OCI-LY1 (cell line): ENCODE measurements at regions not wholly inside any gene's neighbourhood (a gene's known extent, or its start where the extent isn't known, plus 50 kb on each side); places are given as distances from the start of the nearest gene placed in this dataset.

ENCODE experiments used
- H2AFZ ChIP-seq: fragments of 200-600 bp; sonication (generic), shearing (Covaris generic); 2 replicates; pipeline ENCODE4 v1.6.0; 2014; ENCODE audit warnings: antibody characterized with exemption, mild to moderate bottlenecking, low read length
- H3F3A ChIP-seq: fragments of 200-600 bp; sonication (generic), shearing (Covaris generic); 2 replicates; pipeline ENCODE4 v1.6.0; 2014; ENCODE audit warnings: mild to moderate bottlenecking, antibody characterized with exemption, low read length, moderate library complexity; ENCODE audit not compliant: insufficient read depth
- H3K27ac ChIP-seq: fragments of 200-600 bp; sonication (generic); 2 replicates; pipeline ENCODE4 v1.5.1; 2014; ENCODE audit warnings: low read length, mixed run types, mild to moderate bottlenecking, low read depth; ENCODE audit not compliant: poor library complexity, severe bottlenecking
- H3K27me3 ChIP-seq: fragments of 200-600 bp; sonication (generic); 2 replicates; pipeline ENCODE4 v1.6.0; 2014; ENCODE audit warnings: antibody characterized with exemption, mild to moderate bottlenecking, low read length, moderate library complexity; ENCODE audit not compliant: insufficient read depth
- H3K36me3 ChIP-seq: fragments of 200-600 bp; sonication (generic); 2 replicates; pipeline ENCODE4 v1.6.1; 2014; ENCODE audit warnings: mild to moderate bottlenecking, antibody characterized with exemption, low read length, moderate library complexity, mixed read lengths; ENCODE audit not compliant: insufficient read depth
- H3K4me1 ChIP-seq: fragments of 200-600 bp; sonication (generic); 2 replicates; pipeline ENCODE4 v1.5.1; 2014; ENCODE audit warnings: mild to moderate bottlenecking, low read length, moderate library complexity; ENCODE audit not compliant: insufficient read depth, severe bottlenecking
- H3K4me2 ChIP-seq: fragments of 200-600 bp; sonication (generic), shearing (Covaris generic); 2 replicates; pipeline ENCODE4 v1.6.1; 2014; ENCODE audit warnings: low read length
- H3K4me3 ChIP-seq: fragments of 200-600 bp; sonication (generic); 2 replicates; pipeline ENCODE4 v1.5.1; 2014; ENCODE audit warnings: low read length, low read depth, mild to moderate bottlenecking, mixed read lengths; ENCODE audit not compliant: poor library complexity, severe bottlenecking
- H3K79me2 ChIP-seq: fragments of 200-600 bp; shearing (Covaris generic); 2 replicates; pipeline ENCODE4 v1.6.1; 2016; ENCODE audit warnings: mixed run types, low read length, mixed read lengths; ENCODE audit not compliant: insufficient read depth
- H3K9ac ChIP-seq: fragments of 200-600 bp; sonication (generic), shearing (Covaris generic); 2 replicates; pipeline ENCODE4 v1.6.1; 2014; ENCODE audit warnings: mild to moderate bottlenecking, low read length, mixed read lengths
- H3K9me2 ChIP-seq: fragments of 200-600 bp; sonication (generic), shearing (Covaris generic); 2 replicates; pipeline ENCODE4 v1.6.1; 2014; ENCODE audit warnings: low read depth, mild to moderate bottlenecking, low read length, mixed read lengths
- H3K9me3 ChIP-seq: fragments of 200-600 bp; shearing (Covaris generic); 2 replicates; pipeline ENCODE4 v1.6.1; 2014; ENCODE audit warnings: low read length, mixed read lengths
- H4K20me1 ChIP-seq: fragments of 200-600 bp; sonication (generic), shearing (Covaris generic); 2 replicates; pipeline ENCODE4 v1.6.0; 2016; ENCODE audit warnings: mild to moderate bottlenecking, low read length; ENCODE audit not compliant: insufficient read depth
- CTCF ChIP-seq: fragments of 200-600 bp; sonication (generic), shearing (Covaris generic); IDR thresholded peaks from 2 replicates; pipeline ENCODE4 v1.5.1; 2017; ENCODE audit warnings: mild to moderate bottlenecking, antibody characterized with exemption, low read length, moderate library complexity, mixed read lengths
- EZH2 ChIP-seq: fragments of 200-600 bp; sonication (generic), shearing (Covaris generic); IDR thresholded peaks from 2 replicates; pipeline ENCODE4 v1.8.0; 2017; ENCODE audit warnings: borderline replicate concordance, mixed run types, mild to moderate bottlenecking, antibody characterized with exemption, low read length, moderate library complexity, mixed read lengths

- H3K27me3 ChIP-seq: no peaks in the 10 kb centered on the region
- no peaks in the 10 kb centered on the region for H3K9me2 ChIP-seq
- H3F3A ChIP-seq: no peaks in the 10 kb centered on the region
- H3K4me3 ChIP-seq: no peak overlapping the region
- no peaks in the 10 kb centered on the region for H3K4me1 ChIP-seq
- no peak overlapping the region for H3K27ac ChIP-seq
- no peak overlapping the region for H3K9ac ChIP-seq
- no peak for TF ChIP-seq EZH2
- TF ChIP-seq CTCF: no peak
- H3K36me3 ChIP-seq: no peaks in the 10 kb centered on the region
- H3K4me2 ChIP-seq: no peak overlapping the region
- H2AFZ ChIP-seq: no peak overlapping the region
- no peaks in the 10 kb centered on the region for H3K79me2 ChIP-seq
- H3K9me3 ChIP-seq: no peaks in the 10 kb centered on the region
- no peaks in the 10 kb centered on the region for H4K20me1 ChIP-seq
Observed at GRCh38 chr2:65819963-65820362, 387.6 kb upstream of the SPRED2 start.

DNA sequence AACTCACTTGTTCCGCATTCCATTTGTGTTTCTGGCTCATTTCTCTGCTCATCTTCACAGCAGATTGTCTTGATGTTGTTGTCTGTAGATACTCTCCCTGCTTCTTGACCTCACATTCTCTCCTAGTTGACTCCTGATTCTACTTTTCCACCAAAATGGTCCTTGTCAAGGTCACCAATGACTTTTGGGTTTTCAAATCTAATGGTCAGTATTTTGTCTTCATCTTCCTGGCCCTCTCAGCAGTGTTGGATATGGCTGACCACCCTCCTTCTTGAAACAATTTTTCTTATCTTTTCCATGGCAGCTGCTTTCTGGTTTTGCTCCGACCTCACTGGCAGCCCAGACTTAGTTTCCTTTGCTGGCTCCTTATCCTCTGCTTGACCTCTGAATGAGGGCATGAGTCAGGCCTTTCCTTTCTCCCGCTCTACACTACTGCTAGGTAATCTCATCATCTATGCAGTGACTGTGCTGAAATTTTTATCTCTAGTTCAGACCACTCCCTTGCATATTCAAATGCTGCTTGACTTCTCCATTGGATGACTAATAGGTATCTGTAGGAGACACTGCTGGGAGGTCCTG lies 386.6 kb upstream of the SPRED2 start:
- H3K36me3 ChIP-seq: no peaks in the 10 kb centered on the region
- H3K4me3 ChIP-seq: no peak overlapping the region
- no peak overlapping the region for H3K27ac ChIP-seq
- H3K27me3 ChIP-seq: no peaks in the 10 kb centered on the region
- no peak for TF ChIP-seq CTCF
- no peak for TF ChIP-seq EZH2
- H3K4me1 ChIP-seq: no peaks in the 10 kb centered on the region
- H3K9me2 ChIP-seq: no peaks in the 10 kb centered on the region
- no peaks in the 10 kb centered on the region for H3K79me2 ChIP-seq
- no peak overlapping the region for H3K4me2 ChIP-seq
- no peaks in the 10 kb centered on the region for H4K20me1 ChIP-seq
- H3K9ac ChIP-seq: no peak overlapping the region
- H3F3A ChIP-seq: no peaks in the 10 kb centered on the region
- no peaks in the 10 kb centered on the region for H3K9me3 ChIP-seq
- H2AFZ ChIP-seq: no peak overlapping the region

- TF ChIP-seq CTCF (no peak), EZH2 (no peak)
Observed at GRCh38 chr2:65813631-65814173, 381.3 kb upstream of the SPRED2 start.

More at GRCh38 chr2:65813631-65814173, 381.3 kb upstream of the SPRED2 start:
- H3K36me3 ChIP-seq: no peaks in the 10 kb centered on the region
- no peak overlapping the region for H3K27ac ChIP-seq
- no peaks in the 10 kb centered on the region for H3K79me2 ChIP-seq
- H4K20me1 ChIP-seq: no peaks in the 10 kb centered on the region
- no peaks in the 10 kb centered on the region for H3K27me3 ChIP-seq
- no peaks in the 10 kb centered on the region for H3K4me1 ChIP-seq
- H3K4me3 ChIP-seq: no peak overlapping the region
- no peak overlapping the region for H2AFZ ChIP-seq
- no peak overlapping the region for H3K9ac ChIP-seq
- no peak overlapping the region for H3K4me2 ChIP-seq
- no peaks in the 10 kb centered on the region for H3F3A ChIP-seq
- H3K9me2 ChIP-seq: no peaks in the 10 kb centered on the region
- no peaks in the 10 kb centered on the region for H3K9me3 ChIP-seq
